Breast epithelium (tissue), 4 donors: ENCODE measurements at regions not wholly inside any gene's neighbourhood (a gene's known extent, or its start where the extent isn't known, plus 50 kb on each side); places are given as distances from the start of the nearest gene placed in this dataset.

Experiments used
- DNase-seq, 2 donors: peaks; one replicate each; pipeline ENCODE4 v3.0.0-alpha.2; 2019; ENCODE audit warnings: low spot score in 2 of 2
- H3K27ac ChIP-seq, 2 donors: fragments of 200-600 bp; sonication (generic) in 1 of 2; one replicate each; pipeline ENCODE4 v1.5.1; 2016 to 2019; ENCODE audit warnings: mild to moderate bottlenecking in 1 of 2
- H3K27me3 ChIP-seq, 2 donors: fragments of 200-600 bp; sonication (generic) in 1 of 2; one replicate each; pipeline versions ENCODE4 v1.5.1 to v1.6.0; 2017 to 2019; ENCODE audit warnings: control low read depth in 1 of 2, mild to moderate bottlenecking in 1 of 2
- H3K36me3 ChIP-seq: fragments of 200-600 bp; one replicate; pipeline ENCODE4 v1.5.1; 2019
- H3K4me1 ChIP-seq, 2 donors: fragments of 200-600 bp; sonication (generic); one replicate each; pipeline ENCODE4 v1.5.1; 2016 to 2019; ENCODE audit warnings: control low read depth in 1 of 2
- H3K4me3 ChIP-seq, 3 donors: fragments of 200-600 bp; sonication (generic); 1 replicate in 2 of 3; 2 replicates in 1 of 3; pipeline ENCODE4 v1.5.1; 2016 to 2019; ENCODE audit warnings: mild to moderate bottlenecking in 3 of 3, moderate library complexity in 2 of 3
- H3K9me3 ChIP-seq, 2 donors: fragments of 200-600 bp; sonication (generic) in 1 of 2; one replicate each; pipeline ENCODE4 v1.5.1; 2016 to 2019; ENCODE audit warnings: control low read depth in 1 of 2
- CTCF ChIP-seq, 3 donors: fragments of 450-650 bp; IDR thresholded peaks; one replicate each; pipeline ENCODE4 v1.5.1; 2016 to 2017; ENCODE audit warnings: antibody characterized with exemption in 3 of 3, mild to moderate bottlenecking in 3 of 3, moderate library complexity in 3 of 3
- POLR2A ChIP-seq: fragments of 450-650 bp; IDR thresholded peaks from one replicate; pipeline ENCODE4 v1.6.1; 2016; ENCODE audit warnings: antibody characterized with exemption, mild to moderate bottlenecking, moderate library complexity
- POLR2AphosphoS5 ChIP-seq, 3 donors: sonication (generic); formaldehyde crosslinking; IDR thresholded peaks; one replicate each; pipeline ENCODE4 v1.6.1; 2017; ENCODE audit warnings: antibody characterized with exemption in 3 of 3
- intact Hi-C: fragments of 100-400 bp; cut with DNase I; formaldehyde crosslinking; loops from one replicate; pipeline ENCODE4 v1.15.1; 2023; ENCODE audit warnings: low total_unique reads

DNA sequence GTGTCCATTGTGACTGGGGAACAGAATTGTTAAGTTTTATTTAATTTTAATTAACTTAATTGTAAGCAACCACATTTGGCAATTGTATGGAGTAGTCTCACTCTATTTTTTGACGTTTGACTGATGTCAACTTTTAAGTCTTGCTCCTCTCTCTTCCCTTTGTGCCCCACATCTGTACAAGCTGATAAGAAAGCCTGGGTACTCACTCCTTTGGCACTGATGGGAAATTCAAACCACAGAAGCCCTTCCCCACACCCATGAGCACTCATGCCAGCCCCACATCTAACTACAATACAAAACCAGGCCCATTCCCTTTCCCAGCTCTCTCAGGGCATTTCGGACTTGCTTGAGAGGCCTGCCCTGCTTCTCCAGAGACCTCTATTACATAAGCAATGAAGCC, 451.5 kb upstream of the KIF2A start:
- TF ChIP-seq POLR2A (no peak), POLR2AphosphoS5 (IDR thresholded peaks at IDR 0.05) (no peak), CTCF (IDR thresholded peaks at IDR 0.05) (no peak)
- no peak overlapping the region for H3K4me3 ChIP-seq
- no peak for DNase-seq
- H3K4me1 ChIP-seq, result no peaks in the 10 kb centered on the region
- intact Hi-C loops, result no loop called here
- no peaks in the 10 kb centered on the region for H3K27me3 ChIP-seq
- peaks cover 0 to 7% of the 10 kb centered on the region in 2 donors for H3K9me3 ChIP-seq
- H3K27ac ChIP-seq, result no peak overlapping the region
- H3K36me3 ChIP-seq, result no peaks in the 10 kb centered on the region

- no peaks in the 10 kb centered on the region for H3K9me3 ChIP-seq
- DNase-seq, result no peak
- no peak overlapping the region for H3K27ac ChIP-seq
- H3K36me3 ChIP-seq, result no peaks in the 10 kb centered on the region
- intact Hi-C loops, result no loop called here
- no peak overlapping the region for H3K4me3 ChIP-seq
- no peaks in the 10 kb centered on the region for H3K4me1 ChIP-seq
- TF ChIP-seq CTCF (IDR thresholded peaks at IDR 0.05), result no peak
- TF ChIP-seq POLR2AphosphoS5 (IDR thresholded peaks at IDR 0.05), result no peak
- TF ChIP-seq POLR2A, result no peak
- no peaks in the 10 kb centered on the region for H3K27me3 ChIP-seq
Observed at GRCh38 chr5:61860978-61861377, 445.0 kb upstream of the KIF2A start.

DNA sequence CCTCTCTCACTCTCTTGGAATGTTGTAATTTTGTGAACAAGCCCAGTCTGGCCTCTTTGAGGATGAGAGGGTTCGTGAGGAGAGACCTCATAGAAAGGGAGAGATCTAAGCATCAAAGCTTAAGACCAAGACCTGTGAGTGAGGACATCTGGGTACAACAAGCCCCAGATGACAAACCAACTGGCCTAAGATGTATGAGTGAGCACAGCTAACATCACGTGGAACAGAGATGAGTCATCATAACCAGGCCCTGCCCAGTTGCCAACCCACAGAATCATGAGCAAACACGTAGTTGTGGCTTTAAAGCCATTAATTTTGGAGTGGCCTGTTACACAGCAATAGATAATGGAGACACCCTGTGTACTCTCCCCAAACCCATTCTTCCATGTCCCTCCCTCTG, 439.1 kb upstream of the KIF2A start:
- Histone ChIP-seq H3K27ac (no peak overlapping the region), H3K4me3 (no peak overlapping the region), H3K4me1 (no peaks in the 10 kb centered on the region), H3K9me3 (peaks cover 4 to 6% of the 10 kb centered on the region in 2 donors), H3K27me3 (no peaks in the 10 kb centered on the region), H3K36me3 (no peaks in the 10 kb centered on the region)
- TF ChIP-seq POLR2AphosphoS5 (IDR thresholded peaks at IDR 0.05) (no peak), CTCF (IDR thresholded peaks at IDR 0.05) (no peak), POLR2A (no peak)
- DNase-seq, result no peak
- intact Hi-C loops, result no loop called here

DNA sequence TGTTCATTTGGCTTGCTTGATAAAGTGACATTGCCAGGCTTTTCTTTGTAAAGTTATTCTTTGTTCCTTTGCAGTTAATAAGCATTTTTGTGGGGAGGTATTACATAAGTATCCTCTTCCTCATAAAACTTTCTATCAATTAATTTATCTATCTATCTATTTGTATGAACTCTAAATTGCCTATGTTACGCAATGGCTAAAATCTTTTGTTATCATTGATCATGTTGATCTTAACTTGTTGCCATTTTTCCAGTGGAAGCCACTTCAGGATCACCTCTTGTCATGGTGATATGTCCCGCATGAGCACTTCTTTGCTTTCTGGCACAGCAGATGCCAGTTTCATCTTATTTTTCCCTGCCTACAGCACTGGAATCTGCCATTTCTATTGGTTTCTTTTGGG, 436.7 kb upstream of the KIF2A start:
- Histone ChIP-seq H3K4me1 (no peaks in the 10 kb centered on the region), H3K9me3 (peaks cover 14 to 21% of the 10 kb centered on the region in 2 donors), H3K27me3 (no peaks in the 10 kb centered on the region), H3K27ac (no peak overlapping the region), H3K4me3 (no peak overlapping the region), H3K36me3 (no peaks in the 10 kb centered on the region)
- TF ChIP-seq POLR2A (no peak), POLR2AphosphoS5 (IDR thresholded peaks at IDR 0.05) (no peak), CTCF (IDR thresholded peaks at IDR 0.05) (no peak)
- DNase-seq, result no peak
- intact Hi-C loops, result no loop called here

DNA sequence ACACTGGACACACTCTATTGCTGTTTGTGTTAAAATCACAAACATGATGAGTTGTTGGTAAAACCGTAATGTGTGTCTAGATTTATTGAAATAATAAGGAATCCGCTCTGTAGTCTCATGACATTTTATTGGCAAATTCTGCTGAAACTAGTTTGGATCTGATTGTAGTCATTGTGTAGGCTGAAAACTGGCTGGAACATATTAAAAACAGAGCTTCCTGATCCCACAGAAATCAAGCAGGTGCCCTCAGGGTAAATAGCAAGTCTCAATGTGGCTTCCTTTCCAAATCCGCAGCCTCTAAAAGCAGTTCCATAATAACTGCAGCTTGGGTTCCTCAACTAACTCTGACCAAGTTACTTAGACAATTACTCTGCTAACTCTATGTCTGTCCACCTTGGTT, 427.5 kb upstream of the KIF2A start:
- TF ChIP-seq POLR2A, result no peak
- TF ChIP-seq CTCF (IDR thresholded peaks at IDR 0.05), result no peak
- no peak for TF ChIP-seq POLR2AphosphoS5 (IDR thresholded peaks at IDR 0.05)
- Histone ChIP-seq H3K4me1 (no peaks in the 10 kb centered on the region), H3K27me3 (no peaks in the 10 kb centered on the region), H3K27ac (no peak overlapping the region), H3K4me3 (no peak overlapping the region), H3K9me3 (no peaks in the 10 kb centered on the region), H3K36me3 (no peaks in the 10 kb centered on the region)
- intact Hi-C loops, result no loop called here
- DNase-seq, result no peak
